BLaER1 (cell line): ENCODE measurements at regions not wholly inside any gene's neighbourhood (a gene's known extent, or its start where the extent isn't known, plus 50 kb on each side); places are given as distances from the start of the nearest gene placed in this dataset.
A peak's percentile ranks its signal among the peaks of the same experiment; 100 is the strongest.

Source experiments
- H3K27ac ChIP-seq: shearing (Covaris generic); formaldehyde crosslinking; 2 replicates; pipeline ENCODE4 v1.8.1; 2022
- H3K27me3 ChIP-seq: shearing (Covaris generic); formaldehyde crosslinking; 2 replicates; pipeline ENCODE4 v1.8.1; 2022
- H3K36me3 ChIP-seq: shearing (Covaris generic); formaldehyde crosslinking; 2 replicates; pipeline ENCODE4 v1.8.1; 2022
- H3K4me1 ChIP-seq: shearing (Covaris generic); formaldehyde crosslinking; 2 replicates; pipeline ENCODE4 v1.8.1; 2022
- H3K4me2 ChIP-seq: shearing (Covaris generic); formaldehyde crosslinking; 2 replicates; pipeline ENCODE4 v1.8.1; 2022
- H3K4me3 ChIP-seq: shearing (Covaris generic); formaldehyde crosslinking; 2 replicates; pipeline ENCODE4 v1.8.1; 2022
- H3K9ac ChIP-seq: shearing (Covaris generic); formaldehyde crosslinking; 2 replicates; pipeline ENCODE4 v1.8.1; 2022
- H3K9me3 ChIP-seq: shearing (Covaris generic); formaldehyde crosslinking; 2 replicates; pipeline ENCODE4 v1.8.1; 2022
- H4K20me1 ChIP-seq: shearing (Covaris generic); formaldehyde crosslinking; 2 replicates; pipeline ENCODE4 v1.8.1; 2022
- Cebpa-rat ChIP-seq: shearing (Covaris generic); IDR thresholded peaks from 2 replicates; pipeline ENCODE4 v1.8.1; 2022

- Histone ChIP-seq H3K36me3 (no peaks in the 10 kb centered on the region), H3K27ac (no peak overlapping the region), H3K27me3 (no peaks in the 10 kb centered on the region; the same call in 1 of the 2 replicates), H3K9me3 (no peaks in the 10 kb centered on the region), H4K20me1 (no peaks in the 10 kb centered on the region), H3K4me2 (peak overlapping the region; percentile 71), H3K9ac (no peak overlapping the region), H3K4me3 (peak overlapping the region; percentile 22; the same call in 1 of the 2 replicates), H3K4me1 (peaks cover 7% of the 10 kb centered on the region; the same call in 1 of the 2 replicates)
- TF ChIP-seq Cebpa-rat = no peak
Observed at GRCh38 chr15:96889734-96890480, 559.4 kb downstream of the NR2F2 start.

- no peak for TF ChIP-seq Cebpa-rat
- Histone ChIP-seq H3K4me2 (no peak overlapping the region), H3K9me3 (no peaks in the 10 kb centered on the region), H3K9ac (no peak overlapping the region), H3K27ac (no peak overlapping the region), H3K27me3 (no peaks in the 10 kb centered on the region; the same call in 1 of the 2 replicates), H3K4me1 (peaks cover 7% of the 10 kb centered on the region; the same call in 1 of the 2 replicates), H3K4me3 (no peak overlapping the region), H4K20me1 (no peaks in the 10 kb centered on the region), H3K36me3 (no peaks in the 10 kb centered on the region)
Observed at GRCh38 chr15:96891046-96891445, 560.5 kb downstream of the NR2F2 start.

- Histone ChIP-seq H3K9me3 (no peaks in the 10 kb centered on the region), H3K36me3 (no peaks in the 10 kb centered on the region), H3K4me1 (peaks cover 21% of the 10 kb centered on the region), H4K20me1 (no peaks in the 10 kb centered on the region), H3K27ac (no peak overlapping the region), H3K4me3 (no peak overlapping the region), H3K9ac (no peak overlapping the region), H3K27me3 (no peaks in the 10 kb centered on the region; the same call in 1 of the 2 replicates), H3K4me2 (no peak overlapping the region)
- no peak for TF ChIP-seq Cebpa-rat
Observed at GRCh38 chr15:96893159-96893906, 562.8 kb downstream of the NR2F2 start.

- H4K20me1 ChIP-seq = no peaks in the 10 kb centered on the region
- no peaks in the 10 kb centered on the region; the same call in 1 of the 2 replicates for H3K27me3 ChIP-seq
- TF ChIP-seq Cebpa-rat = no peak
- no peaks in the 10 kb centered on the region for H3K9me3 ChIP-seq
- no peak overlapping the region for H3K9ac ChIP-seq
- H3K36me3 ChIP-seq = no peaks in the 10 kb centered on the region
- peaks cover 21% of the 10 kb centered on the region for H3K4me1 ChIP-seq
- no peak overlapping the region for H3K4me2 ChIP-seq
- no peak overlapping the region for H3K27ac ChIP-seq
- H3K4me3 ChIP-seq = no peak overlapping the region
Observed at GRCh38 chr15:96894659-96895058, 564.2 kb downstream of the NR2F2 start.

GRCh38 chr15:96896766-96897165 lies 566.3 kb downstream of the NR2F2 start:
- no peak overlapping the region for H3K4me3 ChIP-seq
- H3K36me3 ChIP-seq = no peaks in the 10 kb centered on the region
- TF ChIP-seq Cebpa-rat = no peak
- peak overlapping the region; percentile 80 for H3K4me2 ChIP-seq
- H3K9ac ChIP-seq = no peak overlapping the region
- no peak overlapping the region for H3K27ac ChIP-seq
- H3K9me3 ChIP-seq = no peaks in the 10 kb centered on the region
- no peaks in the 10 kb centered on the region for H3K27me3 ChIP-seq
- peaks cover 14% of the 10 kb centered on the region for H3K4me1 ChIP-seq
- H4K20me1 ChIP-seq = no peaks in the 10 kb centered on the region

GRCh38 chr15:96914081-96914480 lies 583.6 kb downstream of the NR2F2 start:
- H3K27ac ChIP-seq = no peak overlapping the region
- H3K4me2 ChIP-seq = no peak overlapping the region
- H3K4me1 ChIP-seq = no peaks in the 10 kb centered on the region
- H3K4me3 ChIP-seq = no peak overlapping the region
- H3K36me3 ChIP-seq = no peaks in the 10 kb centered on the region
- no peak for TF ChIP-seq Cebpa-rat
- H3K9ac ChIP-seq = no peak overlapping the region
- H4K20me1 ChIP-seq = no peaks in the 10 kb centered on the region
- peaks cover 21% of the 10 kb centered on the region for H3K9me3 ChIP-seq
- no peaks in the 10 kb centered on the region for H3K27me3 ChIP-seq

GRCh38 chr15:96916750-96917149 lies 586.2 kb downstream of the NR2F2 start:
- no peaks in the 10 kb centered on the region for H3K27me3 ChIP-seq
- no peaks in the 10 kb centered on the region for H4K20me1 ChIP-seq
- no peak overlapping the region for H3K4me3 ChIP-seq
- no peak for TF ChIP-seq Cebpa-rat
- no peaks in the 10 kb centered on the region for H3K36me3 ChIP-seq
- no peak overlapping the region for H3K27ac ChIP-seq
- H3K4me2 ChIP-seq = no peak overlapping the region
- peaks cover 21% of the 10 kb centered on the region for H3K9me3 ChIP-seq
- no peak overlapping the region for H3K9ac ChIP-seq
- H3K4me1 ChIP-seq = no peaks in the 10 kb centered on the region

GRCh38 chr15:96924570-96924969 lies 594.1 kb downstream of the NR2F2 start:
- H3K4me1 ChIP-seq = no peaks in the 10 kb centered on the region
- TF ChIP-seq Cebpa-rat = no peak
- H3K4me3 ChIP-seq = no peak overlapping the region
- H3K36me3 ChIP-seq = no peaks in the 10 kb centered on the region
- no peaks in the 10 kb centered on the region for H3K9me3 ChIP-seq
- H3K9ac ChIP-seq = no peak overlapping the region
- no peaks in the 10 kb centered on the region for H3K27me3 ChIP-seq
- H4K20me1 ChIP-seq = no peaks in the 10 kb centered on the region
- H3K4me2 ChIP-seq = no peak overlapping the region
- no peak overlapping the region for H3K27ac ChIP-seq

GRCh38 chr15:96947296-96948229 lies 617.1 kb downstream of the NR2F2 start:
- H3K4me3 ChIP-seq = no peak overlapping the region
- no peak for TF ChIP-seq Cebpa-rat
- H4K20me1 ChIP-seq = no peaks in the 10 kb centered on the region
- no peak overlapping the region for H3K9ac ChIP-seq
- no peak overlapping the region for H3K4me2 ChIP-seq
- H3K27me3 ChIP-seq = peaks cover 4% of the 10 kb centered on the region
- H3K9me3 ChIP-seq = no peaks in the 10 kb centered on the region
- H3K4me1 ChIP-seq = no peaks in the 10 kb centered on the region
- no peak overlapping the region for H3K27ac ChIP-seq
- H3K36me3 ChIP-seq = no peaks in the 10 kb centered on the region
